ENCODE measurements at regions not wholly inside any gene's neighbourhood (a gene's known extent, or its start where the extent isn't known, plus 50 kb on each side); places are given as distances from the start of the nearest gene placed in this dataset.

- Histone ChIP-seq H3K9me3 (ENCODE audit: control insufficient read depth in 1 of 2, insufficient read depth in 1 of 2, low read length in 2 of 2) (peaks cover 0 to 4% of the 10 kb centered on the region in 2 experiments), H3K4me1 (ENCODE audit: insufficient read depth, low read length) (peaks cover 18% of the 10 kb centered on the region), H3K27me3 (ENCODE audit: control insufficient read depth in 1 of 2, insufficient read depth in 2 of 2, low read length in 2 of 2) (peaks cover 0 to 4% of the 10 kb centered on the region in 2 experiments), H3K4me3 (ENCODE audit: low read length) (no peak overlapping the region), H3K36me3 (ENCODE audit: insufficient read depth, low read length) (no peaks in the 10 kb centered on the region), H3K27ac (ENCODE audit: low read depth in 1 of 2, low read length in 2 of 2) (no peak overlapping the region)
- ChIA-PET CTCF (no interaction called here), POLR2A (interaction anchor here (1.6 kb wide), 1 partner anchor 35 kb away, joined by 7 read pairs; no protein-coding TSS in a partner anchor)
- DNase-seq (peak in 6 of 14 experiments; percentile 7 to 36 (median 22)), ATAC-seq (ENCODE audit: poor library complexity) (peak; percentile 76)
- no peaks in the 10 kb centered on the region for H3K27me3 Mint-ChIP-seq
- intact Hi-C loops (cut with DNase I, micrococcal nuclease), result no loop called here
- H3K4me3 Mint-ChIP-seq, result peak overlapping the region; percentile 42
- no peak for TF ChIP-seq CTCF (IDR thresholded peaks at IDR 0.05)
- peak overlapping the region; percentile 68 for H3K27ac Mint-ChIP-seq
- H3K4me1 Mint-ChIP-seq (ENCODE audit: low read depth), result peaks cover 52% of the 10 kb centered on the region
- no peaks in the 10 kb centered on the region for H3K36me3 Mint-ChIP-seq (ENCODE audit: low read depth)
- no peaks in the 10 kb centered on the region for H3K9me3 Mint-ChIP-seq
Measured at GRCh38 chr2:2681711-2682251, 350.7 kb upstream of the MYT1L start.

- no peak overlapping the region for H3K27ac ChIP-seq (ENCODE audit: low read depth in 1 of 2, low read length in 2 of 2)
- H3K4me3 ChIP-seq (ENCODE audit: low read length), result no peak overlapping the region
- TF ChIP-seq CTCF (IDR thresholded peaks at IDR 0.05), result no peak
- H3K9me3 ChIP-seq (ENCODE audit: control insufficient read depth in 1 of 2, insufficient read depth in 1 of 2, low read length in 2 of 2), result peaks cover 0 to 4% of the 10 kb centered on the region in 2 experiments
- Mint-ChIP-seq H3K36me3 (ENCODE audit: low read depth) (no peaks in the 10 kb centered on the region), H3K4me1 (ENCODE audit: low read depth) (peaks cover 45% of the 10 kb centered on the region), H3K4me3 (no peak overlapping the region), H3K27me3 (no peaks in the 10 kb centered on the region), H3K9me3 (no peaks in the 10 kb centered on the region), H3K27ac (no peak overlapping the region)
- ChIA-PET POLR2A (interaction anchor here (0.6 to 1.6 kb wide), 2 partner anchors 34 to 1380 kb away, joined by 4 to 7 read pairs; no protein-coding TSS in a partner anchor), CTCF (no interaction called here)
- no peaks in the 10 kb centered on the region for H3K36me3 ChIP-seq (ENCODE audit: insufficient read depth, low read length)
- H3K27me3 ChIP-seq (ENCODE audit: control insufficient read depth in 1 of 2, insufficient read depth in 2 of 2, low read length in 2 of 2), result peaks cover 0 to 4% of the 10 kb centered on the region in 2 experiments
- DNase-seq (no peak), ATAC-seq (ENCODE audit: poor library complexity) (no peak)
- H3K4me1 ChIP-seq (ENCODE audit: insufficient read depth, low read length), result peaks cover 12% of the 10 kb centered on the region
- intact Hi-C loops (cut with DNase I, micrococcal nuclease), result no loop called here
Measured at GRCh38 chr2:2681085-2681484, 350.0 kb upstream of the MYT1L start.

- H3K4me3 Mint-ChIP-seq, result no peak overlapping the region
- no peak for TF ChIP-seq CTCF (IDR thresholded peaks at IDR 0.05)
- H3K27ac ChIP-seq (ENCODE audit: low read depth in 1 of 2, low read length in 2 of 2), result no peak overlapping the region
- H3K36me3 ChIP-seq (ENCODE audit: insufficient read depth, low read length), result no peaks in the 10 kb centered on the region
- no peaks in the 10 kb centered on the region for H3K9me3 Mint-ChIP-seq
- no peak for ATAC-seq (ENCODE audit: poor library complexity)
- H3K36me3 Mint-ChIP-seq (ENCODE audit: low read depth), result no peaks in the 10 kb centered on the region
- H3K9me3 ChIP-seq (ENCODE audit: control insufficient read depth in 1 of 2, insufficient read depth in 1 of 2, low read length in 2 of 2), result peaks cover 0 to under 1% of the 10 kb centered on the region in 2 experiments
- H3K27me3 ChIP-seq (ENCODE audit: control insufficient read depth in 1 of 2, insufficient read depth in 2 of 2, low read length in 2 of 2), result no peaks in the 10 kb centered on the region
- intact Hi-C loops (cut with DNase I, micrococcal nuclease), result no loop called here
- no peak overlapping the region for H3K4me3 ChIP-seq (ENCODE audit: low read length)
- ChIA-PET POLR2A (no interaction called here), CTCF (no interaction called here)
- no peak for DNase-seq
- no peaks in the 10 kb centered on the region for H3K4me1 ChIP-seq (ENCODE audit: insufficient read depth, low read length)
- H3K27ac Mint-ChIP-seq, result no peak overlapping the region
- no peaks in the 10 kb centered on the region for H3K27me3 Mint-ChIP-seq
- H3K4me1 Mint-ChIP-seq (ENCODE audit: low read depth), result no peaks in the 10 kb centered on the region
Measured at GRCh38 chr2:2674831-2675230, 343.8 kb upstream of the MYT1L start.

Measured in CD4-positive, alpha-beta T cell (primary cell).